Endothelial cell of umbilical vein (primary cell): ENCODE measurements at regions not wholly inside any gene's neighbourhood (a gene's known extent, or its start where the extent isn't known, plus 50 kb on each side); places are given as distances from the start of the nearest gene placed in this dataset.

Experiments
- BruUV-seq: library from RNA; stranded (reverse); fragments of 400-500 nt; replicated peaks from 2 replicates; lab custom pipeline; 2021; lab: Mats Ljungman, UMichigan
- CTCF ChIA-PET: fragments of 300-600, 350-600 bp; sonication (Branson Sonifier 250); formaldehyde crosslinking; loops from one replicate; lab custom pipeline; 2021; ENCODE audit warnings: antibody characterized with exemption, inconsistent platforms; lab: Charles Lee
- POLR2A ChIA-PET: fragments of 300-600, 350-600 bp; sonication (Branson Sonifier 250); formaldehyde crosslinking; loops from one replicate; lab custom pipeline; 2021; ENCODE audit warnings: antibody characterized with exemption, inconsistent platforms; lab: Charles Lee
- DNase-seq: peaks from one replicate; pipeline ENCODE4 v3.0.0-alpha.2; 2011; ENCODE audit warnings: low read depth, low spot score
- FAIRE-seq: peaks from 2 replicates; lab custom pipeline; 2011; peaks lifted over from hg19 to GRCh38; lab: Jason Lieb, UNC
- H2AFZ ChIP-seq: 2 replicates; pipeline ENCODE4 v1.6.0; 2012; ENCODE audit warnings: low read depth, low read length, control low read depth, inconsistent platforms
- H3K27ac ChIP-seq: 2 replicates; pipeline ENCODE4 v1.5.1; 2011; ENCODE audit warnings: low read depth, mild to moderate bottlenecking, control low read depth, low read length, moderate library complexity; ENCODE audit not compliant: insufficient read depth
- H3K27me3 ChIP-seq, 2 experiments: 2 replicates each; pipeline versions ENCODE4 v1.6.0 to v1.6.1; 2011; ENCODE audit warnings: low read length in 2 of 2, mixed read lengths in 1 of 2; ENCODE audit not compliant: control insufficient read depth in 2 of 2, insufficient read depth in 2 of 2
- H3K36me3 ChIP-seq, 2 experiments: 2 replicates in 1 of 2; 3 replicates in 1 of 2; pipeline ENCODE4 v1.5.1; 2011; ENCODE audit warnings: low read length in 2 of 2, mild to moderate bottlenecking in 1 of 2, moderate library complexity in 1 of 2; ENCODE audit not compliant: control insufficient read depth in 2 of 2, insufficient read depth in 2 of 2; ENCODE audit errors: extremely low read depth in 1 of 2
- H3K4me1 ChIP-seq: 3 replicates; pipeline ENCODE4 v1.5.1; 2011; ENCODE audit warnings: mild to moderate bottlenecking, low read length; ENCODE audit not compliant: control insufficient read depth, insufficient read depth; ENCODE audit errors: extremely low read depth
- H3K4me2 ChIP-seq: 2 replicates; pipeline ENCODE4 v1.6.1; 2011; ENCODE audit warnings: low read length, control low read depth, mixed read lengths; ENCODE audit not compliant: insufficient read depth
- H3K4me3 ChIP-seq, 3 experiments: fragments of 200-600 bp in 1 of 3; sonication (generic), shearing (Covaris generic) in 1 of 3; replicated peaks in 1 of 3; 2 replicates each; pipeline ENCODE4 v1.5.1; 2011 to 2016; ENCODE audit warnings: control low read depth in 3 of 3, low read length in 3 of 3, mild to moderate bottlenecking in 2 of 3, inconsistent platforms in 1 of 3, low read depth in 1 of 3, moderate library complexity in 1 of 3; ENCODE audit not compliant: insufficient read depth in 1 of 3
- H3K79me2 ChIP-seq: 2 replicates; pipeline ENCODE4 v1.6.0; 2012; ENCODE audit warnings: low read length, inconsistent platforms; ENCODE audit not compliant: control insufficient read depth, insufficient read depth
- H3K9ac ChIP-seq: replicated peaks from 2 replicates; pipeline ENCODE3; 2011; ENCODE audit warnings: low read length, control low read depth; ENCODE audit not compliant: insufficient read depth; ENCODE audit errors: extremely low read depth
- H3K9me1 ChIP-seq: replicated peaks from 3 replicates; pipeline ENCODE4 v1.6.0; 2011; ENCODE audit warnings: mild to moderate bottlenecking, low read length; ENCODE audit not compliant: control insufficient read depth, insufficient read depth; ENCODE audit errors: extremely low read depth
- H3K9me3 ChIP-seq: replicated peaks from 2 replicates; pipeline ENCODE4 v1.5.1; 2012; ENCODE audit warnings: low read length, inconsistent platforms; ENCODE audit not compliant: control insufficient read depth, insufficient read depth
- H4K20me1 ChIP-seq: replicated peaks from 2 replicates; pipeline ENCODE3; 2011; ENCODE audit warnings: mild to moderate bottlenecking, low read length; ENCODE audit not compliant: control insufficient read depth, insufficient read depth; ENCODE audit errors: extremely low read depth
- EZH2 ChIP-seq: IDR thresholded peaks from 2 replicates; pipeline ENCODE4 v1.6.1; 2012; ENCODE audit warnings: borderline replicate concordance, low read depth, mild to moderate bottlenecking, moderate library complexity, low read length, inconsistent platforms; ENCODE audit not compliant: severe bottlenecking
- FOS ChIP-seq: IDR thresholded peaks from 2 replicates; pipeline ENCODE4 v1.6.1; 2011; ENCODE audit warnings: mild to moderate bottlenecking, low read length, moderate library complexity, borderline replicate concordance; ENCODE audit not compliant: insufficient read depth
- GATA2 ChIP-seq: IDR thresholded peaks from 2 replicates; pipeline ENCODE4 v1.7.0; 2011; ENCODE audit warnings: low read depth, mild to moderate bottlenecking, moderate library complexity, mixed read lengths, low read length; ENCODE audit not compliant: insufficient read length, insufficient read depth
- JUN ChIP-seq: IDR thresholded peaks from 2 replicates; pipeline ENCODE4 v1.6.1; 2011; ENCODE audit warnings: borderline replicate concordance, low read depth; ENCODE audit not compliant: insufficient read length, insufficient read depth
- MYC ChIP-seq: IDR thresholded peaks from one replicate; pipeline ENCODE4 v1.6.1; 2011; ENCODE audit warnings: mild to moderate bottlenecking, low read depth, low read length
- POLR2A ChIP-seq: IDR thresholded peaks from 2 replicates; pipeline ENCODE4 v1.6.1; 2012; ENCODE audit warnings: low read depth, mild to moderate bottlenecking, control low read depth, low read length
- POLR2AphosphoS5 ChIP-seq: IDR thresholded peaks from 2 replicates; pipeline ENCODE4 v1.6.1; 2012; ENCODE audit warnings: low read depth, mild to moderate bottlenecking, control low read depth, low read length, moderate library complexity; ENCODE audit not compliant: insufficient read depth
- dilution Hi-C: fragments of 300-500 bp; cut with MboI; formaldehyde crosslinking; loops from one replicate; pipeline ENCODE4 v1.15.0; 2019; ENCODE audit warnings: low sequenced_read_pairs; ENCODE audit not compliant: extremely low pct_ligation_motif_present
- intact Hi-C: fragments of 100-400 bp; cut with micrococcal nuclease; formaldehyde crosslinking; loops from one replicate; pipeline ENCODE4 v1.10.0; 2022
- TF ChIP-seq, protein P1 (sequence below), 2 donors: IDR thresholded peaks; 1 replicate in 1 of 2; 2 replicates in 1 of 2; pipeline ENCODE4 v1.5.1; 2011; ENCODE audit warnings: low read length in 2 of 2, mild to moderate bottlenecking in 2 of 2, moderate library complexity in 2 of 2, control low read depth in 1 of 2, inconsistent platforms in 1 of 2, low read depth in 1 of 2; ENCODE audit not compliant: insufficient read depth in 1 of 2; ENCODE audit errors: extremely low read depth in 1 of 2
- TF ChIP-seq, protein P2 (sequence below): IDR thresholded peaks from 2 replicates; pipeline ENCODE4 v1.6.1; 2011; ENCODE audit not compliant: insufficient read depth, insufficient read length

DNA sequence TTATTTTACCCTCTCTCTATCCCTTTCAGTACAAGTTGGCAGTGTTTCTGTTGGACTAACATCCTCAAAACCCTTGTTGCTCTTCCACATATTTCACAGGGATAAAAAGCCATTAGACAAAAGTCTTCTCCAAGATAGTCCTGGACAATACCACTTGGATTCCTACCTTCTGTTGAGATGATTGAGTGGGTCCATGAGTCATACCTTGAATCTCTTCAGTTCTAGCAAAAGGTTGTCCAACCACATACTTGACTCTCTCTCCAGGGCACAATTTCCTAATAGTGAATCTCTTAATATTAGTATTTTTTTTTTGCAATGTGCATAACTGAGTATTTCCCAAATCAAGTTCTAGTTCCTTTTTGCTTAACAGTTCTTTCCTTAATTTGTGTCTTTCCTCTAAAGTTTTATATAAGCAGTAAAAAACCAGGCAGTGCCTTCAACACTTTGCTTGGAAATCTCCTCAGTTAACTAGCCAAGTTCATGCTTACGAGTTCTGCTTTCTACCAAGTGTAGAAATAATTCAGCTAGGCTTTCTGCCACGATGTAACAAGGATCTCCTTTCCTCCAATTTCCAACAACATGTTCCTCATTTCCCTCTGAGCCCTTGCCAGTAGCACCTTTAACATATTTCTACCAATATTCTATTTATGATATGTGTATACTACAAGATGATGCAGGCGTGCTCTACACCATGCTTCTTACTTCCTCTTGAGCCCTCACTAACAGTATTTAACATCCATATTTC lies 68.3 kb upstream of the NEO1 start:
- TF ChIP-seq, protein P1, sequence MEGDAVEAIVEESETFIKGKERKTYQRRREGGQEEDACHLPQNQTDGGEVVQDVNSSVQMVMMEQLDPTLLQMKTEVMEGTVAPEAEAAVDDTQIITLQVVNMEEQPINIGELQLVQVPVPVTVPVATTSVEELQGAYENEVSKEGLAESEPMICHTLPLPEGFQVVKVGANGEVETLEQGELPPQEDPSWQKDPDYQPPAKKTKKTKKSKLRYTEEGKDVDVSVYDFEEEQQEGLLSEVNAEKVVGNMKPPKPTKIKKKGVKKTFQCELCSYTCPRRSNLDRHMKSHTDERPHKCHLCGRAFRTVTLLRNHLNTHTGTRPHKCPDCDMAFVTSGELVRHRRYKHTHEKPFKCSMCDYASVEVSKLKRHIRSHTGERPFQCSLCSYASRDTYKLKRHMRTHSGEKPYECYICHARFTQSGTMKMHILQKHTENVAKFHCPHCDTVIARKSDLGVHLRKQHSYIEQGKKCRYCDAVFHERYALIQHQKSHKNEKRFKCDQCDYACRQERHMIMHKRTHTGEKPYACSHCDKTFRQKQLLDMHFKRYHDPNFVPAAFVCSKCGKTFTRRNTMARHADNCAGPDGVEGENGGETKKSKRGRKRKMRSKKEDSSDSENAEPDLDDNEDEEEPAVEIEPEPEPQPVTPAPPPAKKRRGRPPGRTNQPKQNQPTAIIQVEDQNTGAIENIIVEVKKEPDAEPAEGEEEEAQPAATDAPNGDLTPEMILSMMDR (IDR thresholded peaks at IDR 0.05; ENCODE audit: extremely low read depth in 1 of 2, insufficient read depth in 1 of 2, low read depth in 1 of 2, low read length in 2 of 2): no peak
- TF ChIP-seq EZH2: no peak
- TF ChIP-seq POLR2A: no peak
- TF ChIP-seq FOS: no peak
- TF ChIP-seq, protein P2, sequence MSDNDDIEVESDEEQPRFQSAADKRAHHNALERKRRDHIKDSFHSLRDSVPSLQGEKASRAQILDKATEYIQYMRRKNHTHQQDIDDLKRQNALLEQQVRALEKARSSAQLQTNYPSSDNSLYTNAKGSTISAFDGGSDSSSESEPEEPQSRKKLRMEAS: no peak
- TF ChIP-seq JUN: no peak
- no peak for TF ChIP-seq MYC
- TF ChIP-seq GATA2: no peak
- TF ChIP-seq POLR2AphosphoS5: no peak
- Histone ChIP-seq H3K27me3 (peaks cover 0 to 3% of the 10 kb centered on the region in 2 experiments), H4K20me1 (no peaks in the 10 kb centered on the region), H3K36me3 (no peaks in the 10 kb centered on the region), H3K79me2 (no peaks in the 10 kb centered on the region), H3K9me1 (no peaks in the 10 kb centered on the region), H3K9me3 (no peaks in the 10 kb centered on the region), H3K9ac (no peak overlapping the region), H2AFZ (no peak overlapping the region), H3K27ac (no peak overlapping the region), H3K4me3 (no peak overlapping the region), H3K4me1 (no peaks in the 10 kb centered on the region), H3K4me2 (no peak overlapping the region)
- dilution Hi-C loops (no loop called here), intact Hi-C loops (no loop called here)
- DNase-seq (no peak), FAIRE-seq (no peak)
- no TSS peak for BruUV-seq
- CTCF ChIA-PET: no interaction called here
- POLR2A ChIA-PET: no interaction called here
